Stimulated activated CD4-positive, alpha-beta T cell treated with anti-CD3 and anti-CD28 coated beads, Interleukin-2, amount 100 ng/mL, for 48 hours (primary cell): ENCODE measurements at regions not wholly inside any gene's neighbourhood (a gene's known extent, or its start where the extent isn't known, plus 50 kb on each side); places are given as distances from the start of the nearest gene placed in this dataset.
"Not testable (repeated sequence)": the region's sequence is repeated elsewhere in the genome, so short reads cannot be mapped to it uniquely, and the experiment has no call there.

ENCODE experiments used
- DNase-seq, 2 donors: peaks; one replicate each; pipeline ENCODE4 v3.0.0-alpha.2; 2020

- no peak for DNase-seq
Measured at GRCh38 chrY:26638063-26638462, 1016.1 kb downstream of the CDY1 start.

GRCh38 chrY:26645856-26646255, 1023.9 kb downstream of the CDY1 start:
- DNase-seq, result not testable (repeated sequence)

GRCh38 chrY:26648240-26648639, 1026.3 kb downstream of the CDY1 start:
- DNase-seq, result not testable (repeated sequence)

- DNase-seq, result not testable (repeated sequence)
Measured at GRCh38 chrY:26664245-26664644, 1042.3 kb downstream of the CDY1 start.

- not testable (repeated sequence) for DNase-seq
Measured at GRCh38 chrY:26666691-26667090, 1044.8 kb downstream of the CDY1 start.

GRCh38 chrY:26669243-26669642, 1047.3 kb downstream of the CDY1 start:
- DNase-seq, result not testable (repeated sequence)

- DNase-seq, result peak in 1 of 2 donors; percentile 4
Measured at GRCh38 chrY:26670360-26670871, 1048.5 kb downstream of the CDY1 start.

- peak in 1 of 2 donors; percentile 15 for DNase-seq
Measured at GRCh38 chrY:26670881-26671879, 1049.3 kb downstream of the CDY1 start.
